T-helper 22 cell (primary cell): ENCODE measurements at regions not wholly inside any gene's neighbourhood (a gene's known extent, or its start where the extent isn't known, plus 50 kb on each side); places are given as distances from the start of the nearest gene placed in this dataset.

Experiments used
- DNase-seq: peaks from one replicate; pipeline ENCODE4 v3.0.0-alpha.2; 2020; ENCODE audit warnings: low read depth

GRCh38 chr6:168722397-168722796, 281.4 kb downstream of the SMOC2 start:
- DNase-seq: no peak

GRCh38 chr6:168721571-168721970, 280.6 kb downstream of the SMOC2 start:
- DNase-seq: no peak

- no peak for DNase-seq
Measured at GRCh38 chr6:168719901-168720300, 278.9 kb downstream of the SMOC2 start.

- no peak for DNase-seq
Measured at GRCh38 chr6:168718821-168719475, 278.0 kb downstream of the SMOC2 start.
